ENCODE measurements at regions not wholly inside any gene's neighbourhood (a gene's known extent, or its start where the extent isn't known, plus 50 kb on each side); places are given as distances from the start of the nearest gene placed in this dataset.

DNA sequence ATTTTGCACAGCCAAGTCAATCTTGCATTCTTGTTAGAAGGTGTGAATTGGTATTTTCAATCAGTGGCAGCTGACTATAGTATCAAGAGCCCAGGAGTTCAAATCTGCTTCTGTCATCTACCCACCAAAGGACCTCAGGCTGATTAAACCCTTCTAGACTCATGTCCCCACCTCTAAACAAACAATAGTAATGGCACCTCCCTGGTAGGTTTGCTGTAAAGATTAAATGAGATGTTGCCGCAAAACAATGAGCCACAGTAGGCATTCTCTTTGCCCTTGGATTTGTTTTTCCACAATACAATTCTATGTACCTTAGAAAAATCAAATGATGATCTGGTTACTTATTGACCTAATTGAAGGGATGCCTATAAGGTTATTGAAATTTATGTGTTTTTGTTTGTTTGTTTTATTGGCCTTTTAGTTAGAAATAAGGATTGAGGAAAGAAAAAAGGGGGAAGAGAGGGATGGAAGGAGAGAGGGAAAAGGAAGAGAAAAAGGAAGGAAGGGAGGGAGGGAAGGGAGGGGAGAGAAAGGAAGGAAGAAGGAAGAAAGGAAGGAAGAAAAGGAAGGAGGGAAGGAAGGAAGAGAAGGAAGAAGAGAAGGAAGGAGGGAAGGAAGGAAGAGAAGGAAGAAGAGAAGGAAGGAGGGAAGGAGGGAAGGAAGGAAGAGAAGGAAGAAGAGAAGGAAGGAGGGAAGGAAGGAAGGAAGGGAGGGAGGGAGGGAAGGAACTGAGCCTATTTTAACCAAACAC lies 110.7 kb downstream of the ETS2 start:
- no peak overlapping the region for H2AFZ ChIP-seq (ENCODE audit: low read length)
- no peak overlapping the region for H2BK12ac ChIP-seq (ENCODE audit: insufficient read length, low read depth, low read length)
- no peak overlapping the region for H2BK120ac ChIP-seq (ENCODE audit: low read depth, low read length, poor library complexity, severe bottlenecking)
- no peak overlapping the region for H3K9ac ChIP-seq (ENCODE audit: extremely low read depth, insufficient read length, low read length)
- H4K20me1 ChIP-seq (ENCODE audit: control insufficient read depth, insufficient read depth, insufficient read length), result no peaks in the 10 kb centered on the region
- H3K18ac ChIP-seq (ENCODE audit: insufficient read length, low read depth, low read length), result no peak overlapping the region
- Mint-ChIP-seq H3K27me3 (ENCODE audit: low read depth) (peaks cover 21% of the 10 kb centered on the region), H3K27ac (no peak overlapping the region), H3K9me3 (no peaks in the 10 kb centered on the region), H3K4me3 (no peak overlapping the region), H3K4me1 (peaks cover 24 to 28% of the 10 kb centered on the region in 2 experiments), H3K36me3 (ENCODE audit: insufficient read depth in 1 of 3, low read depth in 3 of 3) (no peaks in the 10 kb centered on the region; a peak in 1 of 7 replicates)
- no peak overlapping the region for H3K56ac ChIP-seq (ENCODE audit: insufficient read length, low read depth, low read length)
- no peaks in the 10 kb centered on the region for H3K79me1 ChIP-seq (ENCODE audit: insufficient read depth, low read depth, low read length, poor library complexity, severe bottlenecking)
- H3T11ph ChIP-seq (ENCODE audit: low read length), result no peak overlapping the region
- H3K4ac ChIP-seq (ENCODE audit: low read depth, low read length), result no peak overlapping the region
- no peak overlapping the region for H2BK20ac ChIP-seq (ENCODE audit: low read depth, low read length, poor library complexity, severe bottlenecking)
- H4K91ac ChIP-seq (ENCODE audit: insufficient read length, low read depth, low read length), result no peak overlapping the region
- peaks cover 8% of the 10 kb centered on the region for H3K23me2 ChIP-seq (ENCODE audit: insufficient read length, low read depth, low read length, poor library complexity, severe bottlenecking)
- TF ChIP-seq, protein P1, sequence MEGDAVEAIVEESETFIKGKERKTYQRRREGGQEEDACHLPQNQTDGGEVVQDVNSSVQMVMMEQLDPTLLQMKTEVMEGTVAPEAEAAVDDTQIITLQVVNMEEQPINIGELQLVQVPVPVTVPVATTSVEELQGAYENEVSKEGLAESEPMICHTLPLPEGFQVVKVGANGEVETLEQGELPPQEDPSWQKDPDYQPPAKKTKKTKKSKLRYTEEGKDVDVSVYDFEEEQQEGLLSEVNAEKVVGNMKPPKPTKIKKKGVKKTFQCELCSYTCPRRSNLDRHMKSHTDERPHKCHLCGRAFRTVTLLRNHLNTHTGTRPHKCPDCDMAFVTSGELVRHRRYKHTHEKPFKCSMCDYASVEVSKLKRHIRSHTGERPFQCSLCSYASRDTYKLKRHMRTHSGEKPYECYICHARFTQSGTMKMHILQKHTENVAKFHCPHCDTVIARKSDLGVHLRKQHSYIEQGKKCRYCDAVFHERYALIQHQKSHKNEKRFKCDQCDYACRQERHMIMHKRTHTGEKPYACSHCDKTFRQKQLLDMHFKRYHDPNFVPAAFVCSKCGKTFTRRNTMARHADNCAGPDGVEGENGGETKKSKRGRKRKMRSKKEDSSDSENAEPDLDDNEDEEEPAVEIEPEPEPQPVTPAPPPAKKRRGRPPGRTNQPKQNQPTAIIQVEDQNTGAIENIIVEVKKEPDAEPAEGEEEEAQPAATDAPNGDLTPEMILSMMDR (conservative IDR thresholded peaks at IDR 0.05), result no peak
- H4K8ac ChIP-seq (replicated peaks; ENCODE audit: insufficient read length, low read depth, low read length), result no peak overlapping the region
- H3K9me3 ChIP-seq (ENCODE audit: control insufficient read depth, low read depth, low read length), result no peaks in the 10 kb centered on the region
- no peak for DNase-seq
- H3K14ac ChIP-seq (ENCODE audit: insufficient read depth, low read length), result no peak overlapping the region
- no peak overlapping the region for H3K27ac ChIP-seq (ENCODE audit: insufficient read length, low read depth, low read length)
- WGBS (ENCODE audit: extremely low coverage, insufficient read length, low lambda C conversion rate), result no CpG with 5 or more reads among the region's 1 CpG
- no peak overlapping the region for H2BK15ac ChIP-seq (ENCODE audit: low read depth, low read length)
- no peaks in the 10 kb centered on the region for H3K27me3 ChIP-seq (ENCODE audit: insufficient read depth, low read length)
- H2AK5ac ChIP-seq (ENCODE audit: insufficient read length, low read length), result no peak overlapping the region
- H3K4me1 ChIP-seq (ENCODE audit: insufficient read depth, low read length), result peaks cover 3% of the 10 kb centered on the region; the same call in 1 of the 2 replicates
- H3K79me2 ChIP-seq (ENCODE audit: insufficient read depth, low read length), result no peaks in the 10 kb centered on the region
- no peak overlapping the region for H2BK5ac ChIP-seq (ENCODE audit: insufficient read length, low read length)
- H4K5ac ChIP-seq (ENCODE audit: insufficient read length, low read depth, low read length), result no peak overlapping the region
- no peak overlapping the region for H3K23ac ChIP-seq (ENCODE audit: insufficient read length, low read depth, low read length)
- no peak overlapping the region for H3K4me2 ChIP-seq (ENCODE audit: insufficient read depth, insufficient read length, low read length)
